ENCODE measurements at regions not wholly inside any gene's neighbourhood (a gene's known extent, or its start where the extent isn't known, plus 50 kb on each side); places are given as distances from the start of the nearest gene placed in this dataset.

- Histone ChIP-seq H2AFZ (ENCODE audit: insufficient read depth, low read depth, low read length, poor library complexity, severe bottlenecking) (no peak overlapping the region), H3K79me2 (ENCODE audit: control insufficient read depth, insufficient read depth, low read length) (no peaks in the 10 kb centered on the region), H3K4me2 (replicated peaks; ENCODE audit: low read depth, low read length, poor library complexity, severe bottlenecking) (no peak overlapping the region), H3K27ac (ENCODE audit: low read length in 2 of 2) (no peak overlapping the region), H3K4me1 (ENCODE audit: control insufficient read depth in 2 of 2, insufficient read depth in 2 of 2, low read length in 2 of 2) (no peaks in the 10 kb centered on the region), H3K36me3 (replicated peaks in 1 of 2; ENCODE audit: control extremely low read depth in 1 of 2, control insufficient read depth in 1 of 2, extremely low read depth in 1 of 2, insufficient read depth in 2 of 2, low read length in 1 of 2) (no peaks in the 10 kb centered on the region), H3K27me3 (replicated peaks in 1 of 4; ENCODE audit: control extremely low read depth in 1 of 4, control insufficient read depth in 3 of 4, insufficient read depth in 4 of 4, low read length in 3 of 4) (peaks cover 0 to under 1% (median 0%) of the 10 kb centered on the region in 4 experiments), H3K4me3 (ENCODE audit: control extremely low read depth in 1 of 5, extremely low read depth in 1 of 5, insufficient read depth in 1 of 5, low read depth in 2 of 5, low read length in 4 of 5) (no peak overlapping the region), H4K20me1 (ENCODE audit: control insufficient read depth, insufficient read depth, low read length, poor library complexity, severe bottlenecking) (no peaks in the 10 kb centered on the region), H3K9me3 (ENCODE audit: control extremely low read depth in 1 of 3, control insufficient read depth in 2 of 3, insufficient read depth in 1 of 3, low read length in 2 of 3) (no peaks in the 10 kb centered on the region), H3K9ac (ENCODE audit: low read length) (no peak overlapping the region)
- no peak for DNase-seq
- POLR2A ChIA-PET, result no interaction called here
- 88% methylated on average over 6 of the region's 6 CpGs for WGBS (ENCODE audit: insufficient coverage)
- H3K27ac Mint-ChIP-seq, result no peak overlapping the region
- no peak for TF ChIP-seq EZH2 (IDR thresholded peaks at IDR 0.05; ENCODE audit: borderline replicate concordance, insufficient read depth, low read depth, low read length, poor library complexity, severe bottlenecking)
- no peak for TF ChIP-seq CTCF (IDR thresholded peaks at IDR 0.05)
- H3K4me3 Mint-ChIP-seq, result no peak overlapping the region
- CTCF ChIA-PET, result no interaction called here
- ATAC-seq (ENCODE audit: low read depth), result no peak
- H3K9me3 Mint-ChIP-seq (ENCODE audit: insufficient read depth), result no peaks in the 10 kb centered on the region
- H3K27me3 Mint-ChIP-seq, result peaks cover 4% of the 10 kb centered on the region
- H3K4me1 Mint-ChIP-seq, result no peaks in the 10 kb centered on the region
- intact Hi-C loops (cut with micrococcal nuclease), result no loop called here
These were observed 175.3 kb upstream of the GLI2 start for GRCh38 chr2:120560330-120560729.

GRCh38 chr2:120561379-120562035, 174.2 kb upstream of the GLI2 start:
- no peak for ATAC-seq (ENCODE audit: low read depth)
- no peak overlapping the region for H2AFZ ChIP-seq (ENCODE audit: insufficient read depth, low read depth, low read length, poor library complexity, severe bottlenecking)
- no peaks in the 10 kb centered on the region for H3K9me3 Mint-ChIP-seq (ENCODE audit: insufficient read depth)
- ChIA-PET POLR2A (no interaction called here), CTCF (no interaction called here)
- H3K4me3 Mint-ChIP-seq, result no peak overlapping the region
- H3K36me3 ChIP-seq (replicated peaks in 1 of 2; ENCODE audit: control extremely low read depth in 1 of 2, control insufficient read depth in 1 of 2, extremely low read depth in 1 of 2, insufficient read depth in 2 of 2, low read length in 1 of 2), result no peaks in the 10 kb centered on the region
- no peak overlapping the region for H3K9ac ChIP-seq (ENCODE audit: low read length)
- H3K4me3 ChIP-seq (ENCODE audit: control extremely low read depth in 1 of 5, extremely low read depth in 1 of 5, insufficient read depth in 1 of 5, low read depth in 2 of 5, low read length in 4 of 5), result no peak overlapping the region
- H3K4me2 ChIP-seq (replicated peaks; ENCODE audit: low read depth, low read length, poor library complexity, severe bottlenecking), result no peak overlapping the region
- H3K27ac ChIP-seq (ENCODE audit: low read length in 2 of 2), result no peak overlapping the region
- H3K4me1 Mint-ChIP-seq, result no peaks in the 10 kb centered on the region
- TF ChIP-seq CTCF (IDR thresholded peaks at IDR 0.05), result no peak
- no peak for TF ChIP-seq EZH2 (IDR thresholded peaks at IDR 0.05; ENCODE audit: borderline replicate concordance, insufficient read depth, low read depth, low read length, poor library complexity, severe bottlenecking)
- no peaks in the 10 kb centered on the region for H3K4me1 ChIP-seq (ENCODE audit: control insufficient read depth in 2 of 2, insufficient read depth in 2 of 2, low read length in 2 of 2)
- H3K27ac Mint-ChIP-seq, result no peak overlapping the region
- no peak for DNase-seq
- no peaks in the 10 kb centered on the region for H3K27me3 ChIP-seq (replicated peaks in 1 of 4; ENCODE audit: control extremely low read depth in 1 of 4, control insufficient read depth in 3 of 4, insufficient read depth in 4 of 4, low read length in 3 of 4)
- intact Hi-C loops (cut with micrococcal nuclease), result no loop called here
- peaks cover 4% of the 10 kb centered on the region for H3K27me3 Mint-ChIP-seq
- no peaks in the 10 kb centered on the region for H4K20me1 ChIP-seq (ENCODE audit: control insufficient read depth, insufficient read depth, low read length, poor library complexity, severe bottlenecking)
- H3K79me2 ChIP-seq (ENCODE audit: control insufficient read depth, insufficient read depth, low read length), result no peaks in the 10 kb centered on the region
- 80% methylated on average over 8 of the region's 11 CpGs for WGBS (ENCODE audit: insufficient coverage)
- H3K9me3 ChIP-seq (ENCODE audit: control extremely low read depth in 1 of 3, control insufficient read depth in 2 of 3, insufficient read depth in 1 of 3, low read length in 2 of 3), result no peaks in the 10 kb centered on the region

Measured in B cell (primary cell).